Heart right ventricle (tissue), 16 donors: ENCODE measurements at regions not wholly inside any gene's neighbourhood (a gene's known extent, or its start where the extent isn't known, plus 50 kb on each side); places are given as distances from the start of the nearest gene placed in this dataset.

Experiments used
- ATAC-seq, 8 donors: fragments of 200-7000 bp; cut with Tn5 transposase; one replicate each; pipeline ENCODE4 v1.9.1; 2020; ENCODE audit warnings: mild to moderate bottlenecking in 8 of 8, moderate library complexity in 8 of 8, moderate number of reproducible peaks in 1 of 8
- DNase-seq, 2 donors: peaks; one replicate each; pipeline ENCODE4 v3.0.0-alpha.2; 2020
- H3K27ac ChIP-seq, 10 donors: fragments of 200-600 bp; sonication (generic) in 2 of 10; one replicate each; pipeline versions ENCODE4 v1.5.0 to v1.8.0; 2020 to 2022; ENCODE audit warnings: mild to moderate bottlenecking in 3 of 10
- H3K27me3 ChIP-seq, 7 donors: fragments of 200-600 bp; one replicate each; pipeline ENCODE4 v1.8.0; 2021 to 2022; ENCODE audit warnings: mild to moderate bottlenecking in 2 of 7
- H3K36me3 ChIP-seq, 9 donors: fragments of 200-600 bp; sonication (generic) in 1 of 9; one replicate each; pipeline versions ENCODE4 v1.5.0 to v1.8.0; 2020 to 2022; ENCODE audit warnings: mild to moderate bottlenecking in 2 of 9
- H3K4me1 ChIP-seq, 9 donors: fragments of 200-600 bp; sonication (generic) in 1 of 9; one replicate each; pipeline versions ENCODE4 v1.5.0 to v1.8.0; 2020 to 2022; ENCODE audit warnings: mild to moderate bottlenecking in 4 of 9
- H3K4me3 ChIP-seq, 10 donors: fragments of 200-600 bp; sonication (generic) in 2 of 10; one replicate each; pipeline versions ENCODE4 v1.5.0 to v1.8.0; 2020 to 2022; ENCODE audit warnings: mild to moderate bottlenecking in 7 of 10, moderate library complexity in 2 of 10
- H3K9me3 ChIP-seq, 11 donors: fragments of 200-600 bp in 10 of 11; sonication (generic) in 2 of 11; one replicate each; pipeline versions ENCODE4 v1.5.0 to v1.8.0; 2013 to 2022; ENCODE audit warnings: mild to moderate bottlenecking in 2 of 11, control low read depth in 1 of 11, moderate library complexity in 1 of 11
- WGBS, 2 donors: extraction: QIAGEN DNeasy Blood & Tissue Kit; methylation state at CpG; one replicate each; pipeline ENCODE4 v1.1.7; 2013; ENCODE audit warnings: inconsistent platforms in 1 of 2; 5-methylcytosine and 5-hydroxymethylcytosine counted together
- intact Hi-C, 10 donors: fragments of 100-400 bp; cut with DNase I; formaldehyde crosslinking; loops; one replicate each; pipeline versions ENCODE4 v1.11.1 to v1.14.2; 2022
- TF ChIP-seq, protein P1 (sequence below), 9 donors: fragments of 200-600 bp; sonication (generic) in 2 of 9; IDR thresholded peaks; one replicate each; pipeline versions ENCODE4 v1.5.0 to v1.8.0; 2021 to 2022; ENCODE audit warnings: antibody characterized with exemption in 9 of 9, mild to moderate bottlenecking in 5 of 9, moderate library complexity in 1 of 9
- donor health status: Arrhythmogenic right ventricular cardiomyopathy.
- donor health status: ischemic (EF 13 %, LVEDD 7.1; RV severe dilation, severe dysfunction).
- donor health status: healthy with polysubstance abuse.
- donor health status: DM: no; HTN: yes; CAD: no.
- donor health status: DM: no; HTN: no; CAD: no.
- donor health status: ischemic (EF 25% LVEDD 6.9; RV normal size, moderate dysfunction).
- donor health status: ischemic (EF 25% LVEDD 5.7; RV mildly dilated, moderate dysfunction).
- donor health status: healthy.
- donor health status: DM: yes; HTN: yes; CAD: no.
- donor health status: Ischemic cardiomyopathy.
- donor health status: ischemic (EF 35%, LVEDD 5.7; RV mildly dilated, moderate dysfunction).
- donor health status: nonischemic (EF 11% LVEDD 7.7; RV severe dilation, severe dysfunction).
- donor health status: DM: yes; HTN: yes; CAD: no.
- donor health status: PGD.
- donor health status: ischemic (EF 29% LVEDD 5.4; RV normal size, mild dysfunction).
- donor health status: nonischemic (EF 23%, LVEDD 6.1; RV moderate dilation, normal function).

DNA sequence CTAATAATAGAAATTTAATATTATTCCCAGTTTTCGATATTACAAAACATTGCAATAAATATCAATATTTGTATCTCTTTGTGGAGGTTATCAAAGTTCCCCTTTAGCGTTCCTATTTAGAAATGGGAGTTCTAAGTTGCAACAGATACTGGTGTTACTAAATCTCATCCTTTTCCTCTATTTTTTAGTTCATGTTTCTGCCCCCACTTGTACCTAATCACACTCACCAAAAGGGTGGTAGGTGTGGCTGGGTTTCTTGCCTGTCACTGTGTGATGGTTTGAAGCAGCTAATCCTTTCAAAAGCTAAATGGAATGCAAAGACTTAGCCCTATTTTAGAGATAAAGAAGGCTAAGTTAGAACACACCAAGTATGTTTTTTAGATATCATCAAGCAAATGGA is 997.9 kb downstream of the TSN start:
- ATAC-seq = no peak
- Histone ChIP-seq H3K4me3 (no peak overlapping the region), H3K36me3 (no peaks in the 10 kb centered on the region), H3K4me1 (no peaks in the 10 kb centered on the region), H3K27me3 (no peaks in the 10 kb centered on the region), H3K27ac (no peak overlapping the region), H3K9me3 (peaks cover 0 to 4% (median 0%) of the 10 kb centered on the region in 11 donors)
- TF ChIP-seq, protein P1, sequence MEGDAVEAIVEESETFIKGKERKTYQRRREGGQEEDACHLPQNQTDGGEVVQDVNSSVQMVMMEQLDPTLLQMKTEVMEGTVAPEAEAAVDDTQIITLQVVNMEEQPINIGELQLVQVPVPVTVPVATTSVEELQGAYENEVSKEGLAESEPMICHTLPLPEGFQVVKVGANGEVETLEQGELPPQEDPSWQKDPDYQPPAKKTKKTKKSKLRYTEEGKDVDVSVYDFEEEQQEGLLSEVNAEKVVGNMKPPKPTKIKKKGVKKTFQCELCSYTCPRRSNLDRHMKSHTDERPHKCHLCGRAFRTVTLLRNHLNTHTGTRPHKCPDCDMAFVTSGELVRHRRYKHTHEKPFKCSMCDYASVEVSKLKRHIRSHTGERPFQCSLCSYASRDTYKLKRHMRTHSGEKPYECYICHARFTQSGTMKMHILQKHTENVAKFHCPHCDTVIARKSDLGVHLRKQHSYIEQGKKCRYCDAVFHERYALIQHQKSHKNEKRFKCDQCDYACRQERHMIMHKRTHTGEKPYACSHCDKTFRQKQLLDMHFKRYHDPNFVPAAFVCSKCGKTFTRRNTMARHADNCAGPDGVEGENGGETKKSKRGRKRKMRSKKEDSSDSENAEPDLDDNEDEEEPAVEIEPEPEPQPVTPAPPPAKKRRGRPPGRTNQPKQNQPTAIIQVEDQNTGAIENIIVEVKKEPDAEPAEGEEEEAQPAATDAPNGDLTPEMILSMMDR (IDR thresholded peaks at IDR 0.05) = no peak
- no peak for DNase-seq
- intact Hi-C loops = no loop called here
- 77 to 85% methylated on average over 2 of the region's 2 CpGs for WGBS, 2 donors

DNA sequence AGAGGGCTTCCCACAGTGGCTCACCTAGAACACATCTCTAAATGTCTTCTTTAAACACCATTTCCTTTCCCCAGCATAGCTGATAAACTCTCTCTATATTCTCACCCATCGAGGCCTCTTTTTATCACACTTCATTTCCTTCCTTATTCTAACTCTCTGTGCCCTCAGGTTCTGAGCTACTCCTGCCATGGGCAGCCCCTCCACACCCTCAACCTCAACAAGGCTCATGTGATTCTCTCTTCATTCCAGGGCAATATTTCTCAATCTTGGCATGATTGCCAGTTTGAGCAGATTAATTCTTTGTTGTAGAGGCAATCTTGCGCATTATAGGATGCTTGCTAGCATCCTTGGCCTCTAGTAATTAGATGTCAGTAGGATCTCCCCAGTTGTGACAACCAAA is 999.1 kb downstream of the TSN start:
- no peak for DNase-seq
- no peak for ATAC-seq
- no peaks in the 10 kb centered on the region for H3K36me3 ChIP-seq
- TF ChIP-seq, protein P1 (IDR thresholded peaks at IDR 0.05) = no peak
- H3K9me3 ChIP-seq = peaks cover 0 to 4% (median 0%) of the 10 kb centered on the region in 11 donors
- intact Hi-C loops = no loop called here
- H3K4me1 ChIP-seq = no peaks in the 10 kb centered on the region
- 66 to 74% methylated on average over 2 of the region's 2 CpGs for WGBS, 2 donors
- H3K4me3 ChIP-seq = no peak overlapping the region
- H3K27me3 ChIP-seq = no peaks in the 10 kb centered on the region
- H3K27ac ChIP-seq = no peak overlapping the region

DNA sequence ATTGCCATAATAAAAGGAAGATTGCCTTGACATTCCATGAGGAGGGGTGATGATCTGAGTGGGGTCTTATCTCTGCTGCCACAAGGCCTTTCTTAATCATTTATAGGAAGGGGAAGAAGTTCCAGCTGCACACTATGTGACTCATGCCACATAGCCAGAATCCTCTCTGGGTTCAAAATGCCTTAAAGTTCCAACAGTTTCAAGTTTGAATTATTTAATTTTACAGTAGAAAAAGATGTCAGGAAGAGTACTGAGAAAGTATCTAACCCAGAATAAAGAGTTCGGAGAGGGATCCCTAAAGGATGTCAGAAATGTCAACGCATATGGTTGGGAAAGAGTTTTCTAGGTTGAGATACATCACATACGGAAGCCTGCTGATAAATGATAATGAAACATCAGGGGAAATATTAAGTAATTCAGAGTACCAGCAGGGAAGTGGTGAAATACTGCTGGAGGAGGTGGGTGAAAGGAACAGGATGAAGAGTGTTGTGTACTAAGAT is 999.9 kb downstream of the TSN start:
- H3K4me3 ChIP-seq = no peak overlapping the region
- H3K27ac ChIP-seq = no peak overlapping the region
- H3K36me3 ChIP-seq = no peaks in the 10 kb centered on the region
- intact Hi-C loops = no loop called here
- DNase-seq (no peak), ATAC-seq (peak in 3 of 8 donors; percentile 13 to 33 (median 22))
- WGBS, 2 donors = 52 to 58% methylated on average over 3 of the region's 3 CpGs
- H3K9me3 ChIP-seq = peaks cover 0 to 4% (median 0%) of the 10 kb centered on the region in 11 donors
- H3K27me3 ChIP-seq = no peaks in the 10 kb centered on the region
- H3K4me1 ChIP-seq = no peaks in the 10 kb centered on the region
- TF ChIP-seq, protein P1 (IDR thresholded peaks at IDR 0.05) = no peak

DNA sequence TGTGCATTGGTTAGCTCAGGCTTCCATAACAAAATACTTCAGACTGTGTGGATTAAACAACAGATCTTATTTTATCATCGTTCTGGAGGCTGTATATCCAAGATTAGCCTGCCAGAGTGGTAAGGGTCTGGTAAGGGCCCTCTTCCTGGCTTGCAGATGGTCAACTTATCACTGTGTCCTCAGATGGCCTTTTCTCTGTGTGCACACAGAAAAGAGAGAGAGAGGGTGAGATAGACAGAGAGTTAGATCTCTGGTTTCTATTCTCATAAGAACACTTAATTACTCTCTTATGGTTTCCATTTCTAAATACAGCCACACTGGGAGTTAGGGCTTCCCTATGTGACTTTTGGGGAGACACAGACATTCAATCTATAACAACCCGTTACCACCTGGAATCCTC is 1003.5 kb downstream of the TSN start:
- H3K27ac ChIP-seq = no peak overlapping the region
- ATAC-seq (no peak), DNase-seq (no peak)
- 50 to 55% methylated on average over 2 of the region's 2 CpGs for WGBS, 2 donors
- intact Hi-C loops = no loop called here
- no peaks in the 10 kb centered on the region for H3K36me3 ChIP-seq
- peaks cover 0 to 28% (median 5%) of the 10 kb centered on the region in 11 donors for H3K9me3 ChIP-seq
- no peak overlapping the region for H3K4me3 ChIP-seq
- no peaks in the 10 kb centered on the region for H3K4me1 ChIP-seq
- no peaks in the 10 kb centered on the region for H3K27me3 ChIP-seq
- TF ChIP-seq, protein P1 (IDR thresholded peaks at IDR 0.05) = no peak
